Stimulated activated naive CD8-positive, alpha-beta T cell treated with anti-CD3 and anti-CD28 coated beads, Interleukin-15, amount 100 ng/mL, for 72 hours (primary cell): ENCODE measurements at regions not wholly inside any gene's neighbourhood (a gene's known extent, or its start where the extent isn't known, plus 50 kb on each side); places are given as distances from the start of the nearest gene placed in this dataset.

Source experiments
- ATAC-seq: fragments of 150-1000 bp; cut with Tn5 transposase; 2 replicates; pipeline ENCODE4 v1.10.0; 2021; ENCODE audit warnings: mild to moderate bottlenecking, moderate library complexity
- DNase-seq, 2 donors: peaks; one replicate each; pipeline ENCODE4 v3.0.0; 2021 to 2022
- H3K27ac Mint-ChIP-seq, 2 donors: one replicate each; pipeline ENCODE4 v1.8.0; 2022; ENCODE audit warnings: mild to moderate bottlenecking in 2 of 2, mixed read lengths in 2 of 2, moderate library complexity in 2 of 2
- H3K27me3 Mint-ChIP-seq: one replicate; pipeline ENCODE4 v1.8.0; 2022; ENCODE audit warnings: mixed read lengths
- H3K4me1 Mint-ChIP-seq: one replicate; pipeline ENCODE4 v1.8.0; 2022; ENCODE audit warnings: mild to moderate bottlenecking, mixed read lengths
- H3K4me3 Mint-ChIP-seq, 2 donors: one replicate each; pipeline ENCODE4 v1.8.0; 2022; ENCODE audit warnings: mild to moderate bottlenecking in 2 of 2, mixed read lengths in 2 of 2, moderate library complexity in 1 of 2
- H3K9me3 Mint-ChIP-seq, 2 donors: one replicate each; pipeline ENCODE4 v1.8.0; 2022; ENCODE audit warnings: mixed read lengths in 2 of 2

DNA sequence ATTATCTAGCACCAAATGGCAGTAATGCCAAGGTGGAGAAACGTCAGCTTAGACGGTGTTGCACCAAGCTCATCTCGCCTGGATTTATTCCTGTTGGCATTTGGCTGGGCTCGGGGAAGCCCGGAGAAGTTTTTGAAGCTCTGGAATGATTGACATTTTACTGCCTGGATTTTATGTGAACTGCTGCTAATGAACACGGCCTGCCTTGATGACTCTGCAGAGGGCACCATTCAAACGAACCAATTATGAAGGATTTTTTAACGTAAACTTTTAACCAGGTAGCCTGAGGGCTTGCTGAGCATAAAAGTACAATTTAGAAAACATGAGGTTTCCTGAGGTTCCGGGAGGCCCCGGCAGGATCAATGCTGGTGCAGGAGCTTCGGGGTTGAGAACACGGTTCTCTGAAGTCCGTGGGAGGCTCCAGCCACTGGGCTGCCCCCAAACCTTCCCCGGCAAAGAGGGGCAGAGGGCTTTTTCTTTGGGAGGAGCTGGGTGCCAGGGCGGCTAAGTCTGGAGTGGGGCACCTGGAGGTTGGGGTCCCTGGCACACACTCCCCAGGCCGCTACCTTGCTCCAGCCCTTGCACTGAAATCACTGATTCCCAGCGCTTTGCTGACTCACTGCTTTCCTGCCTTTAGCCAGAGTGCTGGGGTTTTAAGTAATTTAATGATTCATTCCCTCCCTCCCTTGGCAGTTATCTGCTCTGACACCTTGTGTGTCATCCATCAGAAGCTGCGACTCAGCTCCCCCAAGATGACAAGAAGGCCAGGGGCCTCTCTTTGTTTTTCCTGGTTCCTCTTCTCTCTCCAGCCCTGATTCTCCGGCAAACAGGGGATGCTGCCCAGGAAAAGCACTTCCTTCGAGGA, 161.2 kb upstream of the IRX3 start:
- H3K4me3 Mint-ChIP-seq = no peak overlapping the region
- peaks cover 37% of the 10 kb centered on the region for H3K27me3 Mint-ChIP-seq
- ATAC-seq (no peak), DNase-seq (no peak)
- peak overlapping the region in 1 of 2 donors; percentile 45 for H3K27ac Mint-ChIP-seq
- peaks cover 6% of the 10 kb centered on the region for H3K4me1 Mint-ChIP-seq
- no peaks in the 10 kb centered on the region for H3K9me3 Mint-ChIP-seq

DNA sequence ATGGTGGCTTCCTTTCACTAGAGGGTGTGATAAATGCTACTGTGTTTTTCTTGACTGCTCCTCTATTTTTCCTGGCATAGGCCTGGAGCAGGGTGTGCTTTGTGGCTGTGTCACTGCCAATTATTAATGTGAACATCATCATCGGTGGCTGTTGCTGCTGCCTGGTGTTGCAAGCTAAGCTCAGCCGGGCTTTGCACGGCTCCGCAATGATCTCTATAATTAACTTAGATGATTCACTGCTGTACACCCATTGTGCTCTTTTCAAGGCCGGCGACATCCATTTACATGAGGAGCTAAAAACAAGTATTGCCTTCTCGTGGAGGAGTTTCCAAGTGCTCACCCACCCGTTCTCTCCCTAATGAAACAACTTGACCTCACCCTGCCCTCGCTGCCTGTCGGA, 160.1 kb upstream of the IRX3 start:
- ATAC-seq (no peak), DNase-seq (no peak)
- H3K27ac Mint-ChIP-seq = no peak overlapping the region
- H3K9me3 Mint-ChIP-seq = no peaks in the 10 kb centered on the region
- H3K4me1 Mint-ChIP-seq = peaks cover 6% of the 10 kb centered on the region
- peaks cover 33% of the 10 kb centered on the region for H3K27me3 Mint-ChIP-seq
- H3K4me3 Mint-ChIP-seq = no peak overlapping the region

DNA sequence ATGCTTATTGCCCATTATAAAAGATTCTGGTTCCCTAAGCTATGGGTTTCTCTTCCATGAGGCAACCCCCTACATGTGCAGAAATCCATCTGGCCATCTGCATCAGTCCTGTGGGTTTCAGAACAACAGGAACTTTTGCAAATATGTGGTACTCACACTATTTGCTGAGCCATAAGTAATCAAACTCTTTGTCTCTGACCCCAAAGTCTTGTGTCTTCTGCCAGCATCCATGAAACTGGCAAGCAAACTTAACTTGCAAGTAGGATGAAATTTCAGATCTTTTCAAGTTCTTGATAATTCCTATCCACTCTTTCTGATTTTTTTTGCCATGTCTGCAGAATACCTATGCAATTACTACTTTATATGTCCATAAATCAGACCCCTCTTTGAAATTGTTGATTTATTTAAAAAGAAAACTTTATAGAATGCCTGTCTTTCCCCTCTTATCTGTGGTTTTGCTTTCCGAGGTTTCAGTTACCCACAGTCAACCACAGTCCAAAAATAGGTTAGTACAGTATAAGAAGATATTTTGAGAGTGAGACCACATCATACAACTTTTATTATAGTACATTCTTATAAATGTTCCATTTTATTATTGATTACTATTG, 158.4 kb upstream of the IRX3 start:
- no peak for DNase-seq
- Mint-ChIP-seq H3K27ac (no peak overlapping the region), H3K9me3 (no peaks in the 10 kb centered on the region), H3K4me3 (no peak overlapping the region), H3K27me3 (peaks cover 22% of the 10 kb centered on the region), H3K4me1 (peaks cover 6% of the 10 kb centered on the region)
- ATAC-seq = no peak

DNA sequence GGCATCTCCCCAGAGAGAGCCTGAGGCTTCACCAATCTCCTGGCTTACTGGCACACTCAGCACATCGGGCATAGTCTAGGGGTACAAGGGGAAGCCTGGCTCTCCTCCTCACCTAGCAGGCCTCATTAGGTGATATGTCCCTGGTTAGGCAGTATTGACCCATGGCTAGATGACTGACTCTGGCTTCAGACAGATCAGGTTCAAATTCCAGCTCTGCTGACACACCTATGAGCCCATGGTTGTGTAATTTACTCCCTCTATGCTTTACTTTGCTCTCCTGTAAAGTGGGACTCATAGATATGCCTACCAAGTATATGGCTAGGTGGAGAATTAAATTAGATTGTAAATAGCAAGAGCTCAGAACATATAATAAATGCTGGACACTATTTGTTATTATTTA, 157.3 kb upstream of the IRX3 start:
- Mint-ChIP-seq H3K4me3 (no peak overlapping the region), H3K4me1 (peaks cover 6% of the 10 kb centered on the region), H3K27me3 (peaks cover 20% of the 10 kb centered on the region), H3K9me3 (peaks cover 0 to 7% of the 10 kb centered on the region in 2 donors), H3K27ac (no peak overlapping the region)
- DNase-seq (no peak), ATAC-seq (no peak)

DNA sequence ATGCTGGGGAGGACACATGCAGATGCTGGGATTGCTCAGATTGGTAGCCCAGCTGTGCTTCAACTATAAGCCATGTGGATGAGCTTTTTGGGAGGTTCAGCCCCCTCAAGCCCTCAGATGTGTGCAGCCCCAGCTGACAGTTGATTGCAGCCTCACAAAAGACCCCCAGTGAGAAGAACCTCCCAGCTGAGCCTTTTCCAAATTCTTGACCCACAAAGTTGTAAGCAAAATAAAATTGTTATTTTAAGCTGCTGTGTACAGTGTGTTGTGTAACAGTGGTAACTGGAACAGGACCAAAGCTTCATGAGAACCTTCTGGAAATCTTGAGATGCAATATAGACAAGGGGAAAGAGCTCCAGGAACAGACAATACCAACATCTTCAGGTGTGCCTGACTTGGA, 156.8 kb upstream of the IRX3 start:
- Mint-ChIP-seq H3K4me1 (peaks cover 4% of the 10 kb centered on the region), H3K27ac (no peak overlapping the region), H3K4me3 (no peak overlapping the region), H3K9me3 (peaks cover 4 to 8% of the 10 kb centered on the region in 2 donors), H3K27me3 (peaks cover 21% of the 10 kb centered on the region)
- ATAC-seq (no peak), DNase-seq (no peak)

DNA sequence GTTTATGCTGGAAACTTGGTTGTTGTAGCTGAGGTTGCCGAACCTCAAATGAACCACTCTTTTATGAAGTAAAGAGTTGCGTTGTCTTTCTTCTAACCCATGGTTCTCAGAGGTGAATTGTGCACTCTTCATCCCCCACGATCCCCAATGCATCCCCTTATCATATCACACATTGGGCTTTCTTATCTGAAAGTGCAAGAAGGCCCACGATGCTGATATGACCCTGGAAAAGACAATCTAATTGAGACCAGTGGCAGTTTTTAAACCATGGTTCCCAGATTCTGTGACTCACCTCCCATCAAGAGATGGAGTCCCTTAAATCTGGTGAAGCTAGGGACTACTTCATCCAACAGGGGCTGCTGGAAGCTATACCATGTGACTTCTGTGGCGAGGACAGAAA, 156.3 kb upstream of the IRX3 start:
- no peak for DNase-seq
- H3K9me3 Mint-ChIP-seq = peaks cover 8 to 11% of the 10 kb centered on the region in 2 donors
- no peak overlapping the region for H3K27ac Mint-ChIP-seq
- H3K4me3 Mint-ChIP-seq = no peak overlapping the region
- no peaks in the 10 kb centered on the region for H3K4me1 Mint-ChIP-seq
- peaks cover 16% of the 10 kb centered on the region for H3K27me3 Mint-ChIP-seq
- ATAC-seq = no peak

DNA sequence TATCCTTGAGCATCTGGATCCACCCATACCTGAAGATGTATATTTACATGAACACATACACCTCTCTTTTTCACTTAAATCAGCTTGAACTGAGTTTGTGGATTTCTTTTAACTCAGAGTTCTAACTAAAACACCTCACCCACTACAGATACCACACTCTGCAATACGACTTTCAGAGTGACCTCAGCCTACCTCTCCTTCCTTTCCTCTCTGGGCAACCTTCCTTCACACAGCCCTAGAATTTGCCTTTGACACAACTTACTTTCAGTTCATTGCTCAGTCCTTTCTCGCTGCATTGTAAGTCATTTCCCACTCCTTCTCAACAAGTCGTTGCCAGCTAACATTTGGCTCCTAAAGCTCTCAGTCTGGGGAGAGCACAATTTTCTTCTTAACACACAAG, 151.9 kb upstream of the IRX3 start:
- peaks cover 36% of the 10 kb centered on the region for H3K27me3 Mint-ChIP-seq
- H3K27ac Mint-ChIP-seq = no peak overlapping the region
- DNase-seq (no peak), ATAC-seq (no peak)
- H3K4me3 Mint-ChIP-seq = no peak overlapping the region
- no peaks in the 10 kb centered on the region for H3K4me1 Mint-ChIP-seq
- H3K9me3 Mint-ChIP-seq = peaks cover 8 to 21% of the 10 kb centered on the region in 2 donors

DNA sequence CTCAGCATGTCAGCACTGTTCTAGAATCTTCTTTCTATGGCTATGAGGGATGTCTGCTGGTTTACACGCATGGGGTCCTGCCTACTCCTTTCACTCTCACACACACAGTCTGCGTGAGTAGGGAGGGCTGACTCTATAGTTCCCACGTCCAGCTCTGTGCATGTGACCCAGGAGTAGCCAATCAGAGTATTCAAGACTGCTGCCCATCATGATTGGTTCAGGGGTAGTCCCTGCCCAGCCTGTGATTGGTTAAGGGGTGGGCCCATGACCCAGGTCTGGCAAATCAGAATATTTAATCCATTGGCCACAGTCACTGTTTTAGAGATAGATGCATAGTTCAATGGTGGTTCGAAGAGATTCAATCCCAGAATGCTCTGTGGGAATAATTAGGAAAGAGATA, 151.3 kb upstream of the IRX3 start:
- Mint-ChIP-seq H3K27me3 (peaks cover 41% of the 10 kb centered on the region), H3K9me3 (peaks cover 8 to 21% of the 10 kb centered on the region in 2 donors), H3K4me3 (no peak overlapping the region), H3K27ac (no peak overlapping the region), H3K4me1 (no peaks in the 10 kb centered on the region)
- no peak for DNase-seq
- no peak for ATAC-seq

DNA sequence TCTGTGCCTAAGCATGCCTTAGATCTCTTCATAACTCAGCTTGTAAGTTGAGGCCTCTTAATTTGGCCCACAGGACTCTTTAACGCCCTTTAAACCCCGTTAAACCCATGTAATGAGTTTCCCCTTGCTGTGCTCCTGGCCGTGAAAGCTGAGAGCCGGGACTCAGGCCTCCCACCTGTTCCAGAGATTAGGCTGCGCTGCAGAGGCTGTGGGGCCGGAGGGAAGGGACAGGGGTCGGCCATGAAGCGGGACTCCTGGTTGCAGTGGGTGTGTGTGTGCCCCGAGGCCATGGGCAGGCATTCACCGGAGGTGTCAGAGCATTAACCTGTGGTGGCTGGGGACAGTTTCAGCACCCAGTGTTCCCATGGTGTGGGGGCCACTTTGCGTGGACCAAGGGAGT, 150.8 kb upstream of the IRX3 start:
- DNase-seq (no peak), ATAC-seq (no peak)
- Mint-ChIP-seq H3K9me3 (peaks cover 8 to 21% of the 10 kb centered on the region in 2 donors), H3K27me3 (peaks cover 47% of the 10 kb centered on the region), H3K4me1 (no peaks in the 10 kb centered on the region), H3K4me3 (no peak overlapping the region), H3K27ac (no peak overlapping the region)

DNA sequence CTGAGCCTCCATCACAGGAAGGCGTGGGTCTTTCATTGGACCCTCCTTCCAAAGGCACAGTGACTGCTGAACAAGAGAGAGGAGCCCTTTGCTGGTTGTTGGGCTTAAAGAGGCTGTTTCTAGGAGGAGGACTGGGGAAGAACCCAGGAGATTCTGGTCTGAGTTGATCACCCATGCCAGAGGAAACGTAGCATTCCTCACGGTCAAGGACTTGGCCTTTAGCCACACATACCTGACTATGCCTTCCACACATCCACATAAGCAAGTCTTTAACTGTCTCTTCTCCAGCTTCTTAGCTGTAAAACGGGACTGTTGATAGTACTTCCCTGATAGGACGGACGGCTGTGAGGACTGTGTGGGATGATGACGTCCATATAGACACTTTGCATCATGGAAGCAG, 149.8 kb upstream of the IRX3 start:
- no peaks in the 10 kb centered on the region for H3K4me1 Mint-ChIP-seq
- H3K27me3 Mint-ChIP-seq = peaks cover 55% of the 10 kb centered on the region
- H3K27ac Mint-ChIP-seq = no peak overlapping the region
- H3K4me3 Mint-ChIP-seq = no peak overlapping the region
- DNase-seq (no peak), ATAC-seq (no peak)
- H3K9me3 Mint-ChIP-seq = peaks cover 8 to 21% of the 10 kb centered on the region in 2 donors

DNA sequence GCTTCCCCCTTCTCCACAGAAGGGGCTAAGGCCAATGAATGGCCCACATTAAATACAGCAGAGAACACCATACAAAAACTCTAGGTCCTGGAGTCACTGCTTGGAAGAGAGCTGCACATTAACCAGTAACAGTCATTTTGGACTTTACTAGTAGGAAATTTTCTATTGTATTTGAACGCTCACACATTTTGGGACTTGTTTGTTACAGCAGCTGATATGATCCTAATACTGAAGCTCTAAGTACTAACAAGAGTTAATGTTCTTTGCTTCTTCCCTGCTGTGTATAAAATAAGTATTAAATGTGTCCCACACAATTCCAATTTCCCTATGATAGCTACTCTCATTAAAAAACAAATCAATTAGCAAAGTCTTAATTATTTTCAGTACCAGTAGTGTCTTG, 148.3 kb upstream of the IRX3 start:
- Mint-ChIP-seq H3K9me3 (peaks cover 12 to 21% of the 10 kb centered on the region in 2 donors), H3K4me3 (no peak overlapping the region), H3K27ac (no peak overlapping the region), H3K27me3 (peaks cover 70% of the 10 kb centered on the region), H3K4me1 (no peaks in the 10 kb centered on the region)
- DNase-seq (no peak), ATAC-seq (no peak)

DNA sequence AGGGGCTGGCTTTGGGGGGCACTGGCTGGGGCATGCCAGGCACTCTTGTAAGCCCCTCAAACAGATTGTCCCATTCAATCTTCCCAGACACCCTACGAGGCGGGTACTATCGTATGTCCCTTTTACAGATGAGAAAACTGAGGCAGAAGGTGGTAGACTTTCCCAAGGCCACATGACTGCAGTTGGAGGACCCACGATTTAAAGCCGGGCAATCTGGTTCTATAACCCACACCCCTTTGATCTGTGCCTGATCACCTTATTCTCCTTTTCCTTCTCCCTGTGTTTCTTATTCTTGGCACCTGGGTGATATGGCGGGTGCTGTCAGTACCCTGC, 146.3 kb upstream of the IRX3 start:
- Mint-ChIP-seq H3K27me3 (peaks cover 76% of the 10 kb centered on the region), H3K9me3 (peaks cover 10 to 18% of the 10 kb centered on the region in 2 donors), H3K27ac (no peak overlapping the region), H3K4me1 (no peaks in the 10 kb centered on the region), H3K4me3 (no peak overlapping the region)
- ATAC-seq = no peak
- no peak for DNase-seq

DNA sequence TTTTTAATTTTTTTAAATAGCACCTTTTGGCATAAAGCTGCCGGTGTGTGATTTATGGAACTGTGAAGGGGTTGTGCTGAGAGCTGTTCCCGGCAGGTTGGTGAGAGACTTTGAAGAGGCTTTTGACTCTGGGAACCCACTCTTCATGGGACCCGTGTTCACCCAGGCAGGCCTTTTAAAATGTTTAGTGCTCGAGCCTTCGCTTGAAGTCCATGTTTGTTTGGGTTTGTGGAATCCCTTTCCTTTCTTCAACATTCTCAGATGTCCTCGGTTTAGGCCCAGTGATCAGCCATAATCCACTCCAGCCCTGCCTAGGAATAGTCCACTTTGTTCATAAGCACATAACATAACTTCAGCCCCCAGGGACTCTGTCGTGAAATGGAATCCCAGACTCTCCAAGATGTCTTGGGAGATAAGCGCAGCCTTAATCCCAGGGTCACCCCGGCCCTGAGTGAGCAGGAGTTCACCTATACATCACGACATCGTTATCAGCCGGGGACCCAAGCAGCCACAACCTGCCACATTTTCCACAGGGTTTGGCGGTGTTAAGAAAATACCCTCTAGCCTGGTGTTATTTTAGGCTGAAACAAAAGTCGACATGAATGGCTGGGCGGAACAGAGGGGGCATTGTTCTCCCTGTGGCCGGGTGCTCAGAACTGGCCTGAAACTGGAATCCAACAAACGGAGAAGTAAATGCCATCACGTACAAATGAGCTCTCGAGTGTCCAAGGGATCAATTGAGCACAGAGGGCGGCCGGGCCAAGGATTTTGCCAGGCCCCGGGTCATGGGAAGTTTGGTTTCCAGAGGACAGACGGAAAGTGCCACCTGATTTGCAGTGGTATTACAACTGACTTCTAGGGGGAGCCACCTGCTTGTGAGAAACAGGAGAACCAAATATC, 145.7 kb upstream of the IRX3 start:
- ATAC-seq = no peak
- peaks cover 74% of the 10 kb centered on the region for H3K27me3 Mint-ChIP-seq
- peaks cover 10 to 12% of the 10 kb centered on the region in 2 donors for H3K9me3 Mint-ChIP-seq
- no peaks in the 10 kb centered on the region for H3K4me1 Mint-ChIP-seq
- H3K4me3 Mint-ChIP-seq = no peak overlapping the region
- no peak overlapping the region for H3K27ac Mint-ChIP-seq
- DNase-seq = no peak

DNA sequence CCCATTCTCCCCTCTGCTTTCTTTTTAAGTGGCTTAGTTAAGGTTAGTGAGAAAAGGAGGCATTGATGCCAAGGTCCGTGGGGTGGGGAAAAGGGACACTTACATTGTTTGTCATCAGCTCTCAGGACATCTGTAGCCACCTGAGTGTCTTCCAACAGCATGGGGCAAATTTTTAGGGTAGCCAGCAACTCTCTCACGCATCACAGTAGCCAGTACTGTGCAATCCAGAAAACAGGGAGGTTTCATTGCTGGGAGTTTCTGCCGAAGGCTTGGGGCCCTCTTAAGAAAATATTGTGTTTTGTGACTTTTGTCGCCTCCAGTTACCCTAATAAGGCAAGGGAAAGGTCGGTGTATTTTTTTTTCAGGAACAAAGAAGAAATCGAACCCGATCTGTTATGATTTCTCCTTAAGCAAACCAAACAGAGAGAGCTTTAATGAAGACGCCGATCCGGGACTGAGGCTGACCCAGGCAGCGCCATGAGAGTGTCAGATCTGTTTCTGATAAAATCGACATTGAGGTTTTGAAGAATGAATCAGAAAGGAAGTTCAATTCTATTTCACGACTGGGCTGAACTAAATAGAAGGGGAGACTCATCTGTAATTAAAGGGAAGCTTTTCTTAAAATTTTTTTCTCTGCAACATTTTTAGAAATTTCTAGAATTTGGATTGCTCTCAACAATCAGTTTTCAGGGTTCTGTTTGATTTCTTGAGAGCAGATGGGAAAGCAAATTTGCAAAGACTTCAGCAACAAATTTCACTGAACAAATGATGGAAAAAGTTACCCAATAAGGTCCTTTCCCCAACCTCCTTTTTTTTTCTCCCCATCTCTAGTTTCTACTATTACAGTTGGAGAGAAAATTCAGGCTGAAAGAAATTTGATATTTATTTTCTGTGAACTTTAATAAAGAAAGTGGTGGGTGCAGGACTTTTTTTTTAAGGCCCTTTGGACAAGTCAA, 144.7 kb upstream of the IRX3 start:
- Mint-ChIP-seq H3K4me3 (no peak overlapping the region), H3K27ac (no peak overlapping the region), H3K27me3 (peaks cover 79% of the 10 kb centered on the region), H3K9me3 (peaks cover 8 to 10% of the 10 kb centered on the region in 2 donors), H3K4me1 (no peaks in the 10 kb centered on the region)
- no peak for ATAC-seq
- no peak for DNase-seq

DNA sequence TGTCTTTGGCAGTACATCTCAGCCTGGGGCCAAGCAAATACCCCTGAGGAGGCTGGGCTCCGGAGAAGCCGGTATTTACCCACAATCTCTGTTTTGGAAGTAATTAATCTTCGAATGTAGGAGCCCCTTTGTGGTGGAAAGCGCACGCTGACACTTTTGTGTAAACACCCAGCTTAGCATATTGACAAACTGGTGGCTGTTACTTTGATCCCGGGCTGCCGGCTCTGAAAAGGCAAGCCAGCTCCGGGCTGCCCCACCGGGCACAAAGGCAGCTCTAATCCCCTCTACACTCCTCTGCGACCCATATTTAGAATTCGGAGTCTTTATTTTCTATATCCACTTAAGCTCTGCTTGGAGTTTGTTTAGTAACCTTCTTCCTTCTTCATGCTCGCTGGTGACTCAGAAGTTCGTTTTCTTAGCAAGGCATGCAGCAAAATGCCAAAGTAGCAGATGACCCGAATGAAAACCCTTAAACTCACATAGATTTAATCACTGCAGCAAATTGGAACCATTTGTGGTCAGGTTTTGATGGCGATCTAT, 144.0 kb upstream of the IRX3 start:
- DNase-seq (no peak), ATAC-seq (no peak)
- Mint-ChIP-seq H3K27me3 (peaks cover 81% of the 10 kb centered on the region), H3K4me3 (no peak overlapping the region), H3K9me3 (peaks cover 8 to 10% of the 10 kb centered on the region in 2 donors), H3K27ac (no peak overlapping the region), H3K4me1 (no peaks in the 10 kb centered on the region)
